DMS114 treated with DMSO at 0.1 percent for 48 hours (cell line): ENCODE measurements at regions not wholly inside any gene's neighbourhood (a gene's known extent, or its start where the extent isn't known, plus 50 kb on each side); places are given as distances from the start of the nearest gene placed in this dataset.

Experiments
- DNase-seq: peaks from one replicate; lab custom pipeline; 2025; ENCODE audit not compliant: unreplicated experiment; lab: John Stamatoyannopoulos, UW

- no peak for DNase-seq
These were observed 58.5 kb upstream of the SLC7A11 start for GRCh38 chr4:138300616-138301015.

- no peak for DNase-seq
These were observed 57.7 kb upstream of the SLC7A11 start for GRCh38 chr4:138299881-138300280.

DNA sequence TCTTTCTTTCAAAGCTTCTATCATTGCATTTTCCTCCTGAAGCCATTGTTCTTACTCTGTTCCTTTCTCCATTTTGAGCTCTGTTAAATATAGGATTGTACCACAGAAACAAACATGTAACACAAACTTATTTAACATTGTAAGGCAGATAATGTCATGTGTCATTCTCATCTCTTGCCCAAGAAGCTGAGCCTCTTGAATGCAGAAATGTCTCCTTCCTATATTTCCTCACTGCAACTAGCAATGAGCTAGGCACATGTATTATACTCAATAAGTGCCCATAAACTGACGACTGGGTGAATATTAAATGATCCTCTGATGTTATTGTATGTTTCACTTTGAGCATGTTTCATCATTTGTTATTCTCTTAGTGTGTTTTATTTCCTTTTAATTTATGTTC is 56.7 kb upstream of the SLC7A11 start:
- no peak for DNase-seq

GRCh38 chr4:138298431-138298830 is 56.3 kb upstream of the SLC7A11 start:
- DNase-seq: no peak

DNA sequence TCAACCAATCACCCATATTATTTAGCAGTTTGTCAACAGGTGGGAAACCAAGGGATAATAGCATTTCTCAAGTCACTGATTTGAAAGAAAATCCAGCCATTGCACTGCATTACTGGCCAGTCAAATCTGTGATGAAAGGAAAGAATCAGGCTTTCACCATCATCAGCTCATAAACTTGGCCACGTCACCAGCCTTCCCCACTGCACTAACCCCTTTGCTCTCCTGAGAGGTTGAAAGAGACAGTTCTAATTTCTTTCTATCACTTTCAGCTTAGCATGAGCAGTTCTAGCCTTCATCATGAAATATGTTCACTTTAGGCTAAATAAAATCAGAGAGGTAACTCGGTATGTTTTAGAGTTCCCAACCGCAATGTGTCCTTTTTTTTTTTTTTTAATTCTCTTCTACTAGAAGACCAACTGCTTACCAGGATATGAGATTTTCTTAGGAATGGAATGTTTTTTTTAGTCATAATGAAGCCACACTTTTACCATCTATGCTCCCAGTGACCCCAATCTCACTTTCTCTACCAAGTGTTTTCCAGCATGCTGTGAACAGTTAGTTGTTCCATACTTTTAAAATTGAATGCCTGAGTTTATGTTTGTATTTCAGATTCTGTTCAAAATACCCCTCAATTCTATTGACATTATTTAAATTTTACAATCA is 55.7 kb upstream of the SLC7A11 start:
- DNase-seq: no peak

GRCh38 chr4:138292321-138292720 is 50.2 kb upstream of the SLC7A11 start:
- no peak for DNase-seq
